Hematopoietic multipotent progenitor cell (in vitro differentiated cells): ENCODE measurements at regions not wholly inside any gene's neighbourhood (a gene's known extent, or its start where the extent isn't known, plus 50 kb on each side); places are given as distances from the start of the nearest gene placed in this dataset.

Experiments
- DNase-seq, 3 donors: peaks; one replicate each; pipeline ENCODE4 v3.0.0-alpha.2; 2011 to 2015; ENCODE audit warnings: low read depth in 2 of 3, low spot score in 2 of 3

GRCh38 chr5:119879446-119879845 is 250.1 kb downstream of the FAM170A start:
- DNase-seq, result no peak

DNA sequence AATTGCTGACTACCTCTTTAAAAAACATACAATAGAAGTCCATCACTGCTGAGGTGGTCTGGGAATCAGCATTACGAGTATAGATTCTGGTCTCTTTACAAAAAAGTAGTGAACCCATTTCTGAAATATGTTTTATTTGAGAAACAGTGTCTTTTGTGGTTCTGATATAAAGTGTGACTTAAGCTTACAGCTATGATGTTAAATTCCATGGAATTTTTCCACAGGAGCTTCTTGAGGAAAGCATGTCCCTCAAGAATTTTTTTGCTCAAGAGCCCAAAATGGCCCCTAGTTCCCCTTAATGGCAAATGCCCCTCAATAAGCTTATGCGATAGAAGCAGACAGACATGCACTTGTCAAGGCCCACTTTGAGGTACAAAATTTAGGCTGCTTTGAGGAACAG is 265.7 kb downstream of the FAM170A start:
- DNase-seq, result no peak

- DNase-seq, result no peak
These were observed 267.6 kb downstream of the FAM170A start for GRCh38 chr5:119896826-119897536.

DNA sequence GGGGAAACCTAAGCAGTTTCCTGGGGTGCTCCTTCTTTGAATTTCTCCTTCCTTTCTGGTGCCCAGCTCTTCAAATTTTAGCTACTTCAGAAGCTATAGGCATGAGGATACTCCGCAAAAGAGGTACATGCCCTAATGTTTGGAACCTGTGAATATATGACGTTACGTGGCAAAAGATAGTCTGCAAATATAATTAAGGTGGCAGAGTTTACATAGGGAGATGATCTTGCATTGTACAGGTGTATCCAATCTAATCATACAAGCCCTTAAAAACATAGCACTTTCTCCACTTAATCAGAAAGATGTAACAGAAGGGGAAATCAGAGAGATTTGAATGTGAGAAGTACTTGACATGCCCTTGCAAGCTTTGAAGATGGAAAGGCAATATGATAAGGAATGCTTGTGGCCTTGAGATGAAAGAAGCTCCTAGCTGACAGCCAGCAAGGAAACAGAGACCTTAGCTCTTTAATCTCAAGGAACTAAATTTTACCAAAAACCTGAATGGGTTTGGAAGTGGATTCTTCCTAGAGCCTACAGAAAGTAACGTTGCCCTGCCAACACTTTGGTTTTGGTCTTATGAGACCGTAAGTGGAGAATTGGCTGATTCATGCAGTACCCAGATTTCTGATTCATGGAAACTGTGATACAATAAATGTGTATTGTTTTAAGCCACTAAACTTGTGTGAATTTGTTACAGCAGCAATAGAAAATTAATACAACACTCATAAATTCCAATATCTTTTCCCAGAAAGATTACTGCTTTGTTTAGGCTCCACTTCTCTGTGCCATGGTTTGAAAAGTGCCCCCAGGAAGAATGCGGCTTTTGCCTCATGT is 268.4 kb downstream of the FAM170A start:
- no peak for DNase-seq

DNA sequence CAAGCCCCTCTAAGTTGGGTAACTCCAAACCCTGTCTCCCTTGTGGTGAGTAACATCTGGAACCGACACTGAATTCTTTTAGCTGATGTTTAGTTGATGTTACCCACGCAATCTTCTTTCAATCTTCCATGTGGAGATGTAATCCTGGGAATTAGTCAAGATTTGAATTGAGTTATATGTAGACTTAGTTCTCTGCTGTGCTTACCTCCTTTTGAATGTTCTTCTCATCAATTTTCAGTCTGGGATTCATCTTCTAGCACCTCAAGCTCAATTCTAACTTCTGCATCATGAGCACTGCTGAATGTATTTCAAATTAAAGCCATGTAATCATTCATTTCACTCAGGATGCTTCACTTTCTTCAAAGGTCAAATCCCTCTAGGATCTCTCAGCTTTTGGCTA is 270.6 kb downstream of the FAM170A start:
- no peak for DNase-seq

DNA sequence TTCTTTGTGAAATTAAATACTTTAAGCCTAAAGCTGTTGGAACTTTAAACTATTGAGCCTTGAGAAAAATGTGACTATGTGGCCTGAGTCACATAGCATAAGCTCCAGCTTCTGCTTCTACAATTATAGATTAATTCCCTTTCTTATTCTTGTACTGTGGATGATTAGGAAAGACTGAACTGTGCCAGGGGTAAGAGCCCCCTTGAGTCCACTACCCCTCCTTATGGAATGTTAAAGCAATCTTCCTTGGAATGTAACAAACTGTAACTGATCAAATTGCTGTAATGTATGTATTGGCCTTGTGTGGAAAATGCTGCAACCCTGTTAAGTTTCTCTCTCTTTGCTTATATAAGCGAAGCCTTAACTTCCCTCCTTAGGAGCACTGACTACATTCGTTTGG is 273.2 kb downstream of the FAM170A start:
- DNase-seq, result no peak

- no peak for DNase-seq
These were observed 284.1 kb downstream of the FAM170A start for GRCh38 chr5:119913425-119913824.

DNA sequence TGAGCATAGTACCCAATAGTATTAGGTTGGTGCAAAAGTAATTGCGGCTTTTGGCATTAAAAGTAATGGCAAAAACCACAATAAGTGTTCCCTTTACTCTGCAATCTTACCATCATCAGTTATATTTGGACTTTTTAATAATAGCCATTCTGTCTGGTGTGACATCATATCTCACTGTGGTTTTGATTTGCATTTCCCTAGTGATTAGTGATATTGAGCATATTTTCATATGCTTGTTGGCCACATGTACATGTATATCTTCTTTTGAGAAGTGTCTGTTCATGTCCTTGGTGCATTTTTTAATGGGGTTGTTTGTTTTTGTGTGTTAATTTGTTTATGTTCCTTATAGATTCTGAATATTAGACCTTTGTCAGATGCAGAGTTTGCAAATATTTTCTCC is 289.9 kb downstream of the FAM170A start:
- no peak for DNase-seq

GRCh38 chr5:119926301-119926700 is 296.9 kb downstream of the FAM170A start:
- no peak for DNase-seq

DNA sequence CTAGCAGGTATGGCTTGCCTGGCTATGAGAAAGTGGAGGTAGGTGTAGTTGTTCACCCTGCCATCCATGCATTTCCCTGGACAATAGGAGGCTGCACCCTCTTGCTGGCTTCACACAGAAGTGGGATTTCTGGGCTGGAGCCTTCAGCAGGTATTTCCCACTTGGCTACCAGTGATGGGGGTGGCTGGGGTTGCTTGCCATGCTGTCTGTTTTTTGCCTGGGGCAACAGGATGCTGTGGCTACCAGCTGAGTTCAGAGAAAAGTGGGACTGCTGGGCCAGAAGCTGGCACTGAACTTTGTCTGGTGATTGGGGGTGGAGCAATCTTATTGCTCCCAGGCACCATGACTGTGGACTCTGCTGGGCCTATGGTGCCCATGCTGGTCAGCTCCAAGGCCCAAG is 299.6 kb downstream of the FAM170A start:
- no peak for DNase-seq

DNA sequence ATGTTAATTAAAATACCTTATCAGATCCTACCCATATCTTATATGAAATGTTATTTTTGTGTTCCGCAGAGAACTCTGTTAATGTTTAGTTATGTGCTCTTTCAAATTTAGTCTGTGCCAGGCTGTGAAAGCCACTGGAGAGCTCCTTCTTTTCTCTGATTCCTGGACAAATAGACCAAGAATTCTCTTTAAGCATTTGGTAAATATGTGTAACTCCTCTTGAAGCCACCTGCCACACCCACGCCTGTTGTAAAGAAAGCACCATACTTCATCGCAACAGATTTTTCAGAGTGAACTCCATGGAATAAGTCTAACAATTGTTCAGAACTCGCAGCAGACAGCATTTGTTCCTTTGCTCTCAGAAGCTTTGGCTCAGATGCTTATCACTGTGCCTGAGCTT is 301.1 kb downstream of the FAM170A start:
- DNase-seq, result no peak

GRCh38 chr5:119943148-119943547 is 313.8 kb downstream of the FAM170A start:
- peak in 1 of 3 donors; percentile 34 for DNase-seq

DNA sequence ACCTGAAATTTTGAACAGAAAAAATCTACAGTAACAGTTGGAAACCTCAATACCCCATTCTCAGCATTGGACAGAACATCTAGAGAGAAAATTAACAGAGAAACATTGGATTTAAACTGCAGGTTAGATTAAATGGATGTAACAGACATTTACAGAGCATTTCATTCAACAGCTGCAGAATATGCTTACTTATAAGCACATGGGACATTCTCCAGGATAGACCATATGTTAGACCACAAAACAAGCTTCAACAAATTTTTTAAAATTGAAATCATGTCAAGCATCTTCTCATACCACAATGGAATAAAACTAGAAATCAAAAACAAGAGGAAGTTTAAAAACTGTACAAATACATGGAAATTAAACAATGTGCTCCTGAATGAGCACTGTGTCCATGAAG is 316.3 kb downstream of the FAM170A start:
- no peak for DNase-seq

GRCh38 chr5:119948162-119948561 is 318.8 kb downstream of the FAM170A start:
- DNase-seq, result no peak

GRCh38 chr5:119949426-119949999 is 320.2 kb downstream of the FAM170A start:
- no peak for DNase-seq

DNA sequence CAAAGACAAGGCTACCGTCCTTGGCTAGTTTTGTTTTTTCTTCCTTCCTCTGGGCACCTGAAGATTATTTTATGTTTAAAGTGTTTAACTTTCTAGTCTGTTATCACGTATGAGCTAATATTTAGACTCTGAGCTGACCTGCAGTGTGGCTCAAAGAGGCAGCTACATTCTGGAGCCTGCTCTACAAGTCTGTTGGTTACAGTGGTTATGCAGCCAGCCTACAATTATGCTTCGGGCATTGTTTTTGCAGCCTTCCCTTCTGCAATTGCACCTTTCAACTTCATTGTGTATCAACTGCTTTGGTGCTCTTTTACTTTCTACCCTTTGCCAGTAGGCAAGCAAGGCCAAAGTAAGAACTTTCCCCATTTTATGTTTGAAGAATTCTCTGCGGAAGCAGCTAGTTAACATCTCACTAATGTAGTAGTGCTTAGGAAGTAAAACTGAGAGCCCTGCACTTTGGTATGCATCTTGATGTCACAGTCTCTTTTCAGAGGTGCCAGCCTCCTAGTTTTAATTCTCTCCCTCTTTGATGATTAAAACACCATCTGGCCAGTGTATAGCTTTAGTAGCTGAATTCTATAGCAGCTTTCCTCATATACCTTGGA is 322.1 kb downstream of the FAM170A start:
- DNase-seq, result no peak

GRCh38 chr5:119953474-119953873 is 324.1 kb downstream of the FAM170A start:
- no peak for DNase-seq

DNA sequence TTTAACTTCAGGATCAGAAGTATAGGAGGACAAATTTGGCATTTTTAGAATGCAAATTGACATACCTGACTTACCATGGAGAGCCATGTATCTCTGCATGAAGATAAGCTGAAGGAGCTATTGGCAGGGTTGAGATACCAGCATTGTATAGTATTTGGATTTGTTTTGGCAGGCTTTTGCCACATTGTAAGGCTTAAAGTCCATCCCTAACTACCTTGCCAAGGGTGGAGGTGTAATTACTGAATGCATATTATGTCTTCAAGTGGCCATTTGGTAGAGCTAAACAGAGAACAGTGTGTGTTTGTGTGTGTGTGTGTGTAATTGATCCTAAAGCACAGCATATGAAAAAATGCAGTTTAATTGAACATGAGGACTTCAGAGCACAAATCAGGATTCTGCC is 324.7 kb downstream of the FAM170A start:
- no peak for DNase-seq

DNA sequence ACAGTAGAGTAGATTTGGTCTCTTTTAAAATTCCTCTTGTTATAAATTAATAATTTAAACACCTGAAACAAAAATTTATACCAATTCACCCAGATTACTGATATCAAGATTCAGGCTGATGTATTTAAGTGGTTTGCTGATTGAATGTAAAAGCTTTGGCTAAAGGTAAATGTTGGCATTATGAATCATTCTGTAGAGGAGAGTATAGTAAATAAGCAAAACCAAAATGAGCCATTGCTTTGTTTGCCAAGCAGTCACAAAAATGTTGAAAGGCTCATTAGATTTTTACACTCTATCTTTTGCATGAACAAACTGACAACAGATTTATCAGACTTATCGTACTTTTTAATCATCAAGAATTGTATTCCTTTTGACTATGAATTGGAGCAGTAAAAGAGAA is 332.6 kb downstream of the FAM170A start:
- DNase-seq, result no peak

DNA sequence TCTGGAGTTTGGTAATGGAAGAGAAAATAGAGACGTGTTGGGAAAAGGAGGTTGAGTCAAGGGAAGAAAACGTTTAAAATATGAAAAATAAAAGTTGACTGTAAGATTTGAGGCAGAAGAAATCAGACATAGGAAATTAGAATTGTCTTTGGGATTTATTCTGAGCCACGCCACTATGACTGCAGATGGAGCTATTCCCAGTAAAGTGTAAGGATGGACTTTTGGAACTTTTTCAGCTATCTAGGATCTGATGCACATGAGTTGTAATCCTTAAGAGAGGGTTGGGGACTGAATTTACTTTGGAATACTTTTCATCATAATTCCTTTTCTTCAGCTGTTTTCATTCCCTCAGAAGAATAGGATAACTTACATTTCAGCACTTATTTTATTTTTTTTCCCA is 336.7 kb downstream of the FAM170A start:
- DNase-seq, result no peak

GRCh38 chr5:119968690-119969089 is 339.3 kb downstream of the FAM170A start:
- no peak for DNase-seq
